ENCODE measurements at regions not wholly inside any gene's neighbourhood (a gene's known extent, or its start where the extent isn't known, plus 50 kb on each side); places are given as distances from the start of the nearest gene placed in this dataset.

DNA sequence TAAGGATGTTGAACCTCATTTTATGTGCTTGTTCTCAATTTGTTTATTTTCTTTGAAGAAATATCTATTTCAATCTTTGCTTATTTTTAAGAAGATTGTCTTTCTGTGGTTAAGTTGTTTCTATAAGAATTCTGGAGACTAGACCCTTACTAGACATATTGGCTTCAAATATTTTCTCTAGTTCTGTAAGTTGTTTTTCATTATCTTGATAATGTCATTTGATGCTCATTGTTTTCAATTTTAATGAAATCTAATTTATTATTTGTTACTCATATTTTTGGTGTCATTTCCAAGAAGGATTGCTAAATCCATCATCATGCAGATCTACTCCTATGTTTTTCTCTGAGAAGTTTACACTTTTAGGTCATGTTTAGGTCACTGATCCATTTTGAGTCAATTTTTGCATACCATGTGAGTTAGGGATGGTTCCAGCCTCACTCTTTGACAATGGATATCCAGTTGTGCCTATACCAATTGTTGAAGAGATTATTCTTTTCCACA, 874.8 kb upstream of the SLITRK6 start:
- DNase-seq (ENCODE audit: extremely low spot score) = no peak
- POLR2A ChIA-PET = no interaction called here
- CTCF ChIA-PET = no interaction called here
- TF ChIP-seq, protein P1, sequence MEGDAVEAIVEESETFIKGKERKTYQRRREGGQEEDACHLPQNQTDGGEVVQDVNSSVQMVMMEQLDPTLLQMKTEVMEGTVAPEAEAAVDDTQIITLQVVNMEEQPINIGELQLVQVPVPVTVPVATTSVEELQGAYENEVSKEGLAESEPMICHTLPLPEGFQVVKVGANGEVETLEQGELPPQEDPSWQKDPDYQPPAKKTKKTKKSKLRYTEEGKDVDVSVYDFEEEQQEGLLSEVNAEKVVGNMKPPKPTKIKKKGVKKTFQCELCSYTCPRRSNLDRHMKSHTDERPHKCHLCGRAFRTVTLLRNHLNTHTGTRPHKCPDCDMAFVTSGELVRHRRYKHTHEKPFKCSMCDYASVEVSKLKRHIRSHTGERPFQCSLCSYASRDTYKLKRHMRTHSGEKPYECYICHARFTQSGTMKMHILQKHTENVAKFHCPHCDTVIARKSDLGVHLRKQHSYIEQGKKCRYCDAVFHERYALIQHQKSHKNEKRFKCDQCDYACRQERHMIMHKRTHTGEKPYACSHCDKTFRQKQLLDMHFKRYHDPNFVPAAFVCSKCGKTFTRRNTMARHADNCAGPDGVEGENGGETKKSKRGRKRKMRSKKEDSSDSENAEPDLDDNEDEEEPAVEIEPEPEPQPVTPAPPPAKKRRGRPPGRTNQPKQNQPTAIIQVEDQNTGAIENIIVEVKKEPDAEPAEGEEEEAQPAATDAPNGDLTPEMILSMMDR (IDR thresholded peaks at IDR 0.05; ENCODE audit: control extremely low read depth, extremely low read depth, low read depth, missing control alignments) = no peak

DNA sequence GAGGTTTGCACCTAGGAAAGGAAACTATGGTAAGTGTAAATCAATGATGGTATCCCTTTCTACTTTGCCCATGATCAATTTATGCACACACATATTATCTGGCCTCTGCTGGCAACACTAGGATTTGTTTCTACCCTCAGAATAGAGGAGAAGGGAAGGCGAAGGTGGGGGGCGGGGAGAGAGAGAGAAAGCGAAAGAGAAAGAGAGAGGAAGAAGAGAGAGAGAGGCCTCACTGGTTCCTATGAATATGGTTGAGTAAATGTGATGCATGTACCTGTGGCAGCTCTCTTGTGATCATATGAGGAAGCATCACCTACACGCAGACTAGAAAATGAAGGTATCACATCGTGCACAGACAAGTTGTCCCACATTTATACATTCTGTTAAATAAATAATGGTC, 882.0 kb upstream of the SLITRK6 start:
- CTCF ChIA-PET = no interaction called here
- no peak for DNase-seq (ENCODE audit: extremely low spot score)
- POLR2A ChIA-PET = no interaction called here
- TF ChIP-seq, protein P1 (IDR thresholded peaks at IDR 0.05; ENCODE audit: control extremely low read depth, extremely low read depth, low read depth, missing control alignments) = no peak

DNA sequence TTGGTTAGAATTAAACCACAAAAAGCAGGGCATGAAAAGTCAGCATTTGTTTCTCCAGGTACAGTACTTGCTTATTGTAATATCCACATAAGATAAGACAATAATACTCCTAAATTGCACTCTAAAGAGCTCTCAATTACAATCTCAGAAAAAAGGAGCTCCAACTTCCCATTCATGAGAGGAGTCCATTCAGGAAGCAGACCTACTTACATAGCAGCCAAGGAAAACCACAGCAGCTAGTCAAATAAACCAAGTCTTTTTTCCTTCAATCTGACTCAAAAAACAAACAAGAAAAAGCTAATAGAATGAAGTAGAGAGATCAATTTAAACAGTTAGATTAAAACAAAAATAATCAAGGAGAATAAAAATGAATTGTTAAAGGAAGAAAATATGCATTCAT, 885.2 kb upstream of the SLITRK6 start:
- ChIA-PET POLR2A (no interaction called here), CTCF (no interaction called here)
- DNase-seq (ENCODE audit: extremely low spot score) = no peak
- TF ChIP-seq, protein P1 (IDR thresholded peaks at IDR 0.05; ENCODE audit: control extremely low read depth, extremely low read depth, low read depth, missing control alignments) = no peak

DNA sequence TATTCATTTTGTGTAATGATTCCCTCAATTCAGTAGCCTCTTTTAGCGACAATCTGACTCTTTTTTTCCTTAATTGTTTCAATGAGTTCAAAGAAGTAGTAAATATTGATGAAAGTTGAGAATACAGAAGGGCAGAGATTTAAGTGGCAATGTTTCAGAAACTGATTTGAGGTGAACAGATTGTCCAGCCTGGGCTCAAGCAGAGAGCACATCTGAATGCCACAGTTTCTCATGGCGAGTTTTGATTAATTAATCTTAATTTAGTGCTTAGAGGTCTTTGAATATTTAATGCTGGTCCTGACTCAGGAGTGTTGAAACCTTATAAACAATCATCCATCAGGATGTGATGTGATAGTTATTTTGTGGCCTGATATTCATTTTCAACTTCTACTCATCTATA, 890.7 kb upstream of the SLITRK6 start:
- TF ChIP-seq, protein P1 (IDR thresholded peaks at IDR 0.05; ENCODE audit: control extremely low read depth, extremely low read depth, low read depth, missing control alignments) = no peak
- POLR2A ChIA-PET = no interaction called here

DNA sequence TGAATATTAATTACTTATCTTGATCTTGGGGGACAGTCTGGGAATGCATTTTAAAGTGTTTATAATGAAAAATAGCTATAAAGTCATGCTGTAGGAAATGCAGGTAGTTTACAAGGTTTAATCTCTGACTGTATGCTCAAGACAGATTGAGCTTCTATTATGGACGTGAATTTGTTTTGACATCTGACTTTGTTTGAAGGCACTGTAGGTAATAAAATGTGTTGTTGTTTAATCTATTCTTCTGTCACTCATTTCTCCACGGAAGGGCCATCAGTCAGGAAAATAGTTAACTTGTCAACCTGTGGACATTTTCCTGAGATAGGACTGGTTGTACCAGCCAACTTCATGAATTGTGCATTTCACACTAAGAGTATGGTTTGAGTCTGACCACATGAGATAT, 893.1 kb upstream of the SLITRK6 start:
- TF ChIP-seq, protein P1 (IDR thresholded peaks at IDR 0.05; ENCODE audit: control extremely low read depth, extremely low read depth, low read depth, missing control alignments) = no peak
- ChIA-PET POLR2A (no interaction called here), CTCF (interaction anchor here (1.2 kb wide), 1 partner anchor 22 kb away, joined by 3 read pairs; no protein-coding TSS in a partner anchor)

More for the DNA sequence above, 890.7 kb upstream of the SLITRK6 start:
- CTCF ChIA-PET = no interaction called here
- no peak for DNase-seq (ENCODE audit: extremely low spot score)

DNA sequence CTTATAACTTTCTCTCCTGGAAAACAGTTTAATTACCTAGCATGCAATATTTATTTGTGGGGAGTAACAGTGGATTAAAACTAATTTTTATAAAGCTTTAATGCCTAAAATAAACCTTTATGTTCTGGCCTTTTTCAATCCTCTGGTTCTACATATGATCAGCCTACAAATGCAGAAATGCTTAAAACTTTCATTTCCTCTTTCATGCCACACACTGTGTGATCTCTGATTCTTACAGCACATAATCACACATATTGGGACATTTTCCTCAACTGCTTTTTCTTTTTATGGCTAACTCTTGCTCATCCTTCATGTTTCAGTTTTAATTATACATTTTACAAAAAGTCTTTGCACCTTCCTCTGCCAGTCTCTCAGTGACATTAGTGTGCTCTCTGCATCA, 910.8 kb upstream of the SLITRK6 start:
- TF ChIP-seq, protein P1 (IDR thresholded peaks at IDR 0.05; ENCODE audit: control extremely low read depth, extremely low read depth, low read depth, missing control alignments) = no peak
- no peak for DNase-seq (ENCODE audit: extremely low spot score)
- ChIA-PET CTCF (no interaction called here), POLR2A (no interaction called here)

More for the DNA sequence above, 893.1 kb upstream of the SLITRK6 start:
- no peak for DNase-seq (ENCODE audit: extremely low spot score)

DNA sequence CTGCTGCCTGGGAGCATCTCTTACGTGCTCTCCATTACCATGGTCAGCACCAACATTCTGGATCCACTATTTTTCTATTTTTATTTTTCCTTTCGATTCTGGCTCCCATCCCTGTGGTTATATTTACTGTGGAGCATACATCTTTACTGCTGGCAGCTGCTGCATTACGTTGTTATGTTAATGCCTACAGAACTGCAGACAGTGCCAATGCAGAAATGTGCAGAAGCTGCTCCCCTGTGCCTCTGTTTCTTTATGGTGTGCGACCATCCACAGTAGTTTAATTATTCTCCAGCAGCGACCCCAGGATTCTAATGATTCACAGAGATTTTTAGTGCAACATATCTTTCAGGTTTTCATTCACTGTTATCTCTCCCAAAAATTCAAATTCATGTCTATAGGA, 911.7 kb upstream of the SLITRK6 start:
- TF ChIP-seq, protein P1 (IDR thresholded peaks at IDR 0.05; ENCODE audit: control extremely low read depth, extremely low read depth, low read depth, missing control alignments) = no peak
- ChIA-PET CTCF (no interaction called here), POLR2A (no interaction called here)
- no peak for DNase-seq (ENCODE audit: extremely low spot score)
